Endothelial cell of umbilical vein (primary cell): ENCODE measurements at regions not wholly inside any gene's neighbourhood (a gene's known extent, or its start where the extent isn't known, plus 50 kb on each side); places are given as distances from the start of the nearest gene placed in this dataset.

Experiments
- BruUV-seq: library from RNA; stranded (reverse); fragments of 400-500 nt; replicated peaks from 2 replicates; lab custom pipeline; 2021; lab: Mats Ljungman, UMichigan
- CTCF ChIA-PET: fragments of 300-600, 350-600 bp; sonication (Branson Sonifier 250); formaldehyde crosslinking; loops from one replicate; lab custom pipeline; 2021; ENCODE audit warnings: antibody characterized with exemption, inconsistent platforms; lab: Charles Lee
- POLR2A ChIA-PET: fragments of 300-600, 350-600 bp; sonication (Branson Sonifier 250); formaldehyde crosslinking; loops from one replicate; lab custom pipeline; 2021; ENCODE audit warnings: antibody characterized with exemption, inconsistent platforms; lab: Charles Lee
- DNase-seq: peaks from one replicate; pipeline ENCODE4 v3.0.0-alpha.2; 2011; ENCODE audit warnings: low read depth, low spot score
- FAIRE-seq: peaks from 2 replicates; lab custom pipeline; 2011; peaks lifted over from hg19 to GRCh38; lab: Jason Lieb, UNC
- H2AFZ ChIP-seq: 2 replicates; pipeline ENCODE4 v1.6.0; 2012; ENCODE audit warnings: low read depth, low read length, control low read depth, inconsistent platforms
- H3K27ac ChIP-seq: 2 replicates; pipeline ENCODE4 v1.5.1; 2011; ENCODE audit warnings: low read depth, mild to moderate bottlenecking, control low read depth, low read length, moderate library complexity; ENCODE audit not compliant: insufficient read depth
- H3K27me3 ChIP-seq, 2 experiments: 2 replicates each; pipeline versions ENCODE4 v1.6.0 to v1.6.1; 2011; ENCODE audit warnings: low read length in 2 of 2, mixed read lengths in 1 of 2; ENCODE audit not compliant: control insufficient read depth in 2 of 2, insufficient read depth in 2 of 2
- H3K36me3 ChIP-seq, 2 experiments: 2 replicates in 1 of 2; 3 replicates in 1 of 2; pipeline ENCODE4 v1.5.1; 2011; ENCODE audit warnings: low read length in 2 of 2, mild to moderate bottlenecking in 1 of 2, moderate library complexity in 1 of 2; ENCODE audit not compliant: control insufficient read depth in 2 of 2, insufficient read depth in 2 of 2; ENCODE audit errors: extremely low read depth in 1 of 2
- H3K4me1 ChIP-seq: 3 replicates; pipeline ENCODE4 v1.5.1; 2011; ENCODE audit warnings: mild to moderate bottlenecking, low read length; ENCODE audit not compliant: control insufficient read depth, insufficient read depth; ENCODE audit errors: extremely low read depth
- H3K4me2 ChIP-seq: 2 replicates; pipeline ENCODE4 v1.6.1; 2011; ENCODE audit warnings: low read length, control low read depth, mixed read lengths; ENCODE audit not compliant: insufficient read depth
- H3K4me3 ChIP-seq, 3 experiments: fragments of 200-600 bp in 1 of 3; sonication (generic), shearing (Covaris generic) in 1 of 3; replicated peaks in 1 of 3; 2 replicates each; pipeline ENCODE4 v1.5.1; 2011 to 2016; ENCODE audit warnings: control low read depth in 3 of 3, low read length in 3 of 3, mild to moderate bottlenecking in 2 of 3, inconsistent platforms in 1 of 3, low read depth in 1 of 3, moderate library complexity in 1 of 3; ENCODE audit not compliant: insufficient read depth in 1 of 3
- H3K79me2 ChIP-seq: 2 replicates; pipeline ENCODE4 v1.6.0; 2012; ENCODE audit warnings: low read length, inconsistent platforms; ENCODE audit not compliant: control insufficient read depth, insufficient read depth
- H3K9ac ChIP-seq: replicated peaks from 2 replicates; pipeline ENCODE3; 2011; ENCODE audit warnings: low read length, control low read depth; ENCODE audit not compliant: insufficient read depth; ENCODE audit errors: extremely low read depth
- H3K9me1 ChIP-seq: replicated peaks from 3 replicates; pipeline ENCODE4 v1.6.0; 2011; ENCODE audit warnings: mild to moderate bottlenecking, low read length; ENCODE audit not compliant: control insufficient read depth, insufficient read depth; ENCODE audit errors: extremely low read depth
- H3K9me3 ChIP-seq: replicated peaks from 2 replicates; pipeline ENCODE4 v1.5.1; 2012; ENCODE audit warnings: low read length, inconsistent platforms; ENCODE audit not compliant: control insufficient read depth, insufficient read depth
- H4K20me1 ChIP-seq: replicated peaks from 2 replicates; pipeline ENCODE3; 2011; ENCODE audit warnings: mild to moderate bottlenecking, low read length; ENCODE audit not compliant: control insufficient read depth, insufficient read depth; ENCODE audit errors: extremely low read depth
- CTCF ChIP-seq, 2 donors: IDR thresholded peaks; 1 replicate in 1 of 2; 2 replicates in 1 of 2; pipeline ENCODE4 v1.5.1; 2011; ENCODE audit warnings: low read length in 2 of 2, mild to moderate bottlenecking in 2 of 2, moderate library complexity in 2 of 2, control low read depth in 1 of 2, inconsistent platforms in 1 of 2, low read depth in 1 of 2; ENCODE audit not compliant: insufficient read depth in 1 of 2; ENCODE audit errors: extremely low read depth in 1 of 2
- EZH2 ChIP-seq: IDR thresholded peaks from 2 replicates; pipeline ENCODE4 v1.6.1; 2012; ENCODE audit warnings: borderline replicate concordance, low read depth, mild to moderate bottlenecking, moderate library complexity, low read length, inconsistent platforms; ENCODE audit not compliant: severe bottlenecking
- FOS ChIP-seq: IDR thresholded peaks from 2 replicates; pipeline ENCODE4 v1.6.1; 2011; ENCODE audit warnings: mild to moderate bottlenecking, low read length, moderate library complexity, borderline replicate concordance; ENCODE audit not compliant: insufficient read depth
- GATA2 ChIP-seq: IDR thresholded peaks from 2 replicates; pipeline ENCODE4 v1.7.0; 2011; ENCODE audit warnings: low read depth, mild to moderate bottlenecking, moderate library complexity, mixed read lengths, low read length; ENCODE audit not compliant: insufficient read length, insufficient read depth
- JUN ChIP-seq: IDR thresholded peaks from 2 replicates; pipeline ENCODE4 v1.6.1; 2011; ENCODE audit warnings: borderline replicate concordance, low read depth; ENCODE audit not compliant: insufficient read length, insufficient read depth
- MAX ChIP-seq: IDR thresholded peaks from 2 replicates; pipeline ENCODE4 v1.6.1; 2011; ENCODE audit not compliant: insufficient read depth, insufficient read length
- MYC ChIP-seq: IDR thresholded peaks from one replicate; pipeline ENCODE4 v1.6.1; 2011; ENCODE audit warnings: mild to moderate bottlenecking, low read depth, low read length
- POLR2A ChIP-seq: IDR thresholded peaks from 2 replicates; pipeline ENCODE4 v1.6.1; 2012; ENCODE audit warnings: low read depth, mild to moderate bottlenecking, control low read depth, low read length
- POLR2AphosphoS5 ChIP-seq: IDR thresholded peaks from 2 replicates; pipeline ENCODE4 v1.6.1; 2012; ENCODE audit warnings: low read depth, mild to moderate bottlenecking, control low read depth, low read length, moderate library complexity; ENCODE audit not compliant: insufficient read depth
- dilution Hi-C: fragments of 300-500 bp; cut with MboI; formaldehyde crosslinking; loops from one replicate; pipeline ENCODE4 v1.15.0; 2019; ENCODE audit warnings: low sequenced_read_pairs; ENCODE audit not compliant: extremely low pct_ligation_motif_present
- intact Hi-C: fragments of 100-400 bp; cut with micrococcal nuclease; formaldehyde crosslinking; loops from one replicate; pipeline ENCODE4 v1.10.0; 2022

- POLR2A ChIA-PET = no interaction called here
- Histone ChIP-seq H2AFZ (no peak overlapping the region), H3K9me1 (no peaks in the 10 kb centered on the region), H3K79me2 (no peaks in the 10 kb centered on the region), H4K20me1 (no peaks in the 10 kb centered on the region), H3K4me1 (peaks cover 3% of the 10 kb centered on the region), H3K27me3 (peaks cover 0 to 3% of the 10 kb centered on the region in 2 experiments), H3K9ac (no peak overlapping the region), H3K4me2 (no peak overlapping the region), H3K9me3 (no peaks in the 10 kb centered on the region), H3K27ac (no peak overlapping the region), H3K36me3 (no peaks in the 10 kb centered on the region), H3K4me3 (no peak overlapping the region)
- intact Hi-C loops = no loop called here
- no peak for FAIRE-seq
- CTCF ChIA-PET = interaction anchor here (0.6 to 1.9 kb wide), 23 partner anchors 9 to 1025 kb away, joined by 3 to 16 read pairs (median 4); no protein-coding TSS in a partner anchor
- BruUV-seq = no TSS peak
- DNase-seq = no peak
- TF ChIP-seq POLR2A = no peak
- dilution Hi-C loops = no loop called here
Observed at GRCh38 chr9:99300103-99300439, 78.0 kb downstream of the SEC61B start.

- dilution Hi-C loops (no loop called here), intact Hi-C loops (no loop called here)
- ChIA-PET POLR2A (no interaction called here), CTCF (interaction anchor here (0.6 to 1.9 kb wide), 9 partner anchors 11 to 711 kb away, joined by 3 to 16 read pairs (median 5); no protein-coding TSS in a partner anchor)
- no TSS peak for BruUV-seq
- Histone ChIP-seq H2AFZ (no peak overlapping the region), H3K4me1 (peaks cover 3% of the 10 kb centered on the region), H3K27me3 (peaks cover 0 to 3% of the 10 kb centered on the region in 2 experiments), H3K9me1 (no peaks in the 10 kb centered on the region), H3K9me3 (no peaks in the 10 kb centered on the region), H4K20me1 (no peaks in the 10 kb centered on the region), H3K4me2 (no peak overlapping the region), H3K9ac (no peak overlapping the region), H3K27ac (no peak overlapping the region), H3K4me3 (no peak overlapping the region), H3K36me3 (no peaks in the 10 kb centered on the region), H3K79me2 (no peaks in the 10 kb centered on the region)
- FAIRE-seq (no peak), DNase-seq (no peak)
- TF ChIP-seq POLR2AphosphoS5 = no peak
- no peak for TF ChIP-seq POLR2A
- TF ChIP-seq GATA2 = no peak
- no peak for TF ChIP-seq MAX
- no peak for TF ChIP-seq JUN
- no peak for TF ChIP-seq MYC
- no peak for TF ChIP-seq CTCF (IDR thresholded peaks at IDR 0.05; ENCODE audit: extremely low read depth in 1 of 2, insufficient read depth in 1 of 2, low read depth in 1 of 2, low read length in 2 of 2)
- TF ChIP-seq EZH2 = no peak
- no peak for TF ChIP-seq FOS
Observed at GRCh38 chr9:99300603-99301002, 78.5 kb downstream of the SEC61B start.
